GM19397 (cell line): ENCODE measurements at regions not wholly inside any gene's neighbourhood (a gene's known extent, or its start where the extent isn't known, plus 50 kb on each side); places are given as distances from the start of the nearest gene placed in this dataset.

Experiments used
- ATAC-seq: cut with Tn5 transposase; IDR thresholded peaks from one replicate; pipeline ENCODE4 v1.9.1; 2021; ENCODE audit warnings: mild to moderate bottlenecking, moderate library complexity; ENCODE audit not compliant: unreplicated experiment

- ATAC-seq: no peak
Observed at GRCh38 chr10:130577039-130577438, 440.8 kb downstream of the GLRX3 start.

- no peak for ATAC-seq
Observed at GRCh38 chr10:130578532-130579289, 442.5 kb downstream of the GLRX3 start.

- ATAC-seq: no peak
Observed at GRCh38 chr10:130579913-130580312, 443.7 kb downstream of the GLRX3 start.

GRCh38 chr10:130580975-130581374, 444.8 kb downstream of the GLRX3 start:
- no peak for ATAC-seq

GRCh38 chr10:130587718-130588117, 451.5 kb downstream of the GLRX3 start:
- no peak for ATAC-seq

- no peak for ATAC-seq
Observed at GRCh38 chr10:130606001-130606405, 469.8 kb downstream of the GLRX3 start.

GRCh38 chr10:130607366-130607765, 471.2 kb downstream of the GLRX3 start:
- no peak for ATAC-seq

GRCh38 chr10:130611239-130611638, 475.0 kb downstream of the GLRX3 start:
- ATAC-seq: no peak

GRCh38 chr10:130615457-130615856, 479.3 kb downstream of the GLRX3 start:
- ATAC-seq: no peak

- ATAC-seq: no peak
Observed at GRCh38 chr10:130617985-130618384, 481.8 kb downstream of the GLRX3 start.

- no peak for ATAC-seq
Observed at GRCh38 chr10:130618647-130619046, 482.5 kb downstream of the GLRX3 start.

GRCh38 chr10:130621231-130621775, 485.1 kb downstream of the GLRX3 start:
- no peak for ATAC-seq

GRCh38 chr10:130623680-130624267, 487.6 kb downstream of the GLRX3 start:
- no peak for ATAC-seq

GRCh38 chr10:130627346-130628045, 491.3 kb downstream of the GLRX3 start:
- ATAC-seq: no peak

GRCh38 chr10:130630135-130630534, 493.9 kb downstream of the GLRX3 start:
- ATAC-seq: no peak

GRCh38 chr10:130631142-130632096, 495.2 kb downstream of the GLRX3 start:
- no peak for ATAC-seq

- ATAC-seq: no peak
Observed at GRCh38 chr10:130634816-130635215, 498.6 kb downstream of the GLRX3 start.

- no peak for ATAC-seq
Observed at GRCh38 chr10:130635528-130635927, 499.3 kb downstream of the GLRX3 start.

GRCh38 chr10:130636313-130636930, 500.2 kb downstream of the GLRX3 start:
- no peak for ATAC-seq

- ATAC-seq: no peak
Observed at GRCh38 chr10:130637089-130637676, 501.0 kb downstream of the GLRX3 start.
